H1 (cell line): ENCODE measurements at regions not wholly inside any gene's neighbourhood (a gene's known extent, or its start where the extent isn't known, plus 50 kb on each side); places are given as distances from the start of the nearest gene placed in this dataset.
A peak's percentile ranks its signal among the peaks of the same experiment; 100 is the strongest.

Source experiments
- CREB1 ChIP-seq: IDR thresholded peaks from 2 replicates; pipeline ENCODE4 v1.6.1; 2012; ENCODE audit warnings: inconsistent platforms

- TF ChIP-seq CREB1: 0 out of 2 replicates have a peak, but pooled peaks have one; percentile 9
Measured at GRCh38 chr20:23235173-23236027, 115.2 kb upstream of the NXT1 start (continued).
